Type B pancreatic cell (in vitro differentiated cells): ENCODE measurements at regions not wholly inside any gene's neighbourhood (a gene's known extent, or its start where the extent isn't known, plus 50 kb on each side); places are given as distances from the start of the nearest gene placed in this dataset.

Experiments used
- DNase-seq: peaks from one replicate; pipeline ENCODE4 v3.0.0; 2021; ENCODE audit warnings: mixed read lengths; ENCODE audit not compliant: unreplicated experiment; ENCODE audit errors: extremely low spot score
- H3K27ac Mint-ChIP-seq: 2 replicates; pipeline ENCODE4 v1.8.0; 2021; ENCODE audit warnings: mild to moderate bottlenecking, mixed read lengths
- H3K27me3 Mint-ChIP-seq: 2 replicates; pipeline ENCODE4 v1.8.0; 2021; ENCODE audit warnings: mixed read lengths
- H3K36me3 Mint-ChIP-seq: 2 replicates; pipeline ENCODE4 v1.8.0; 2021; ENCODE audit warnings: mixed read lengths
- H3K4me1 Mint-ChIP-seq: one replicate; pipeline ENCODE4 v1.8.0; 2021; ENCODE audit warnings: mixed read lengths; ENCODE audit not compliant: unreplicated experiment
- H3K4me3 Mint-ChIP-seq: 2 replicates; pipeline ENCODE4 v1.8.0; 2021; ENCODE audit warnings: mild to moderate bottlenecking, mixed read lengths
- H3K9me3 Mint-ChIP-seq: 2 replicates; pipeline ENCODE4 v1.8.0; 2021; ENCODE audit warnings: mixed read lengths
- TF ChIP-seq, protein P1 (sequence below): fragments of 200-600 bp; sonication (generic); conservative IDR thresholded peaks from 2 replicates; pipeline ENCODE4 v1.5.0; 2021; ENCODE audit warnings: antibody characterized with exemption, mild to moderate bottlenecking

DNA sequence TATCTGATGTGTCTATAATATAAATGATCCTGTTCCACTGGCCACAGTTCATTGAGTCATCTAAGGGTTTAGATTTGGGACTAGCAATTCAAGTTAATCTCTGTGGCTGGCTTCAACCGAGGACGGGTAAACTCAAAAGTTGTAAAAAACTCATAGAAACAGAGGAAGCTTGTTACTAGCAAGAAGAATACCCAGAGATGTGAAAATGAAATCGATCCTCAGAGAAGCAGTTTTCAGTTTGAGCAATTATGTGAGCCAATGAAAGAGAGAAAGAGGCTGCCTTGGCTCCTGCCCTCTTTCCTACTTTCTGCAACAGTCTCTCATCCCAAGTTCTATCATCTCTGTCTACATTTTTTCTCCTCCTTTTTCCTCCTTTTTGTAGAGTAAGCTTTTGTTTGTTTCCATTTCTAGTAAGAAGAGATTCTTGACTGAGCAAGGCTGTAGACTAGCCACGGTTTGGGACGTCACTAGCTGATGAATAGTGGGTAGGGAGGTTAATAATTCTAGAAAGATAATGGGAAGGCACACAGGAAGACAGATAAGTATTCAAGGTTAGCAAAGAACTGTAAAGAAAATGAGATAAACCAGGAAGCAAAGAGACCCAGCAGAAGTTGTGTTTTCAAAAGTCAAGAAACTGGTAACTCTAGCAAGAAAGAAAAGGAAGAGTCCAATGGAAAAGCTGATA, 298.9 kb upstream of the NR2F2 start:
- TF ChIP-seq, protein P1, sequence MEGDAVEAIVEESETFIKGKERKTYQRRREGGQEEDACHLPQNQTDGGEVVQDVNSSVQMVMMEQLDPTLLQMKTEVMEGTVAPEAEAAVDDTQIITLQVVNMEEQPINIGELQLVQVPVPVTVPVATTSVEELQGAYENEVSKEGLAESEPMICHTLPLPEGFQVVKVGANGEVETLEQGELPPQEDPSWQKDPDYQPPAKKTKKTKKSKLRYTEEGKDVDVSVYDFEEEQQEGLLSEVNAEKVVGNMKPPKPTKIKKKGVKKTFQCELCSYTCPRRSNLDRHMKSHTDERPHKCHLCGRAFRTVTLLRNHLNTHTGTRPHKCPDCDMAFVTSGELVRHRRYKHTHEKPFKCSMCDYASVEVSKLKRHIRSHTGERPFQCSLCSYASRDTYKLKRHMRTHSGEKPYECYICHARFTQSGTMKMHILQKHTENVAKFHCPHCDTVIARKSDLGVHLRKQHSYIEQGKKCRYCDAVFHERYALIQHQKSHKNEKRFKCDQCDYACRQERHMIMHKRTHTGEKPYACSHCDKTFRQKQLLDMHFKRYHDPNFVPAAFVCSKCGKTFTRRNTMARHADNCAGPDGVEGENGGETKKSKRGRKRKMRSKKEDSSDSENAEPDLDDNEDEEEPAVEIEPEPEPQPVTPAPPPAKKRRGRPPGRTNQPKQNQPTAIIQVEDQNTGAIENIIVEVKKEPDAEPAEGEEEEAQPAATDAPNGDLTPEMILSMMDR, result no peak
- Mint-ChIP-seq H3K27ac (no peak overlapping the region), H3K9me3 (peaks cover 10% of the 10 kb centered on the region), H3K36me3 (peaks cover 12% of the 10 kb centered on the region), H3K4me1 (peaks cover 29% of the 10 kb centered on the region), H3K27me3 (no peaks in the 10 kb centered on the region), H3K4me3 (no peak overlapping the region)
- DNase-seq, result no peak

DNA sequence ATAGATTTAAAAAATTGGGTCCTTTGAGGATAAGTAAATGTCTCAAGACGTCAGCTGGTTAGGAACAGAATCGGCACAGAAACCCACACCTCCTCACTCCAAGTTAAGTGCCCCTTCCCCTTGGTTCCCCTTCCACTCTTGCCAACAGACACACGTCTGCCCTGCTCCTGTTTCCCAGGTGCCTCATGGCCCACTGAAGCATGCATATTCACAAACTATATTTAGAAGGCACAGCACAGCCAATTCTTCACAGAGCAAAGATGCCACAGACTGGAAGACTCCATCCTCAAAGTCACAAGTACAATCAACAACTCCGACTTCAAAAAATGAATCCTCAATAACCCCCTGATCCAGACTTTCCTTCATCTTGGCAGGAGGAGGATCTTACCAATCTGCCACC, 295.4 kb upstream of the NR2F2 start:
- Mint-ChIP-seq H3K36me3 (peaks cover 12% of the 10 kb centered on the region), H3K27ac (peak overlapping the region; percentile 11), H3K4me1 (peaks cover 53% of the 10 kb centered on the region)

DNA sequence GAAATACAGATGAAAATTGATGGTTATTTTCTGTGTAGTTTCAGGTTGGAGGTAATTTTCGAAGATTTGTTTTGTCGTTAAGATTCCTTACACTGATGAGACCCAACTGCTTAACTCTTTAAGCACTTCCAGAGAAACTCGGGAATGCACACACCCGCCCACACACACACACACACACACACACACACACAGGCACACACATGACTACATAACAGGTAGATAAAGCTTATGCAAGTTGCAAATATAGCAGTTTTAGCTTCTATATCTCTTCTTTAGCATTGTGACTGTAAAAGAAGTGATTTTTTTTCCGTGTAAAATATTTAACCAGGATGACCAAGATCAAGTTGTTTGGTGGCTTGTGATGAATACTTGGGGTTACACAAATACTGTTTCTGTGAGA, 294.9 kb upstream of the NR2F2 start:
- peaks cover 6% of the 10 kb centered on the region for H3K9me3 Mint-ChIP-seq
- peak overlapping the region; percentile 44 for H3K4me3 Mint-ChIP-seq

More for the DNA sequence above, 295.4 kb upstream of the NR2F2 start:
- H3K27me3 Mint-ChIP-seq, result peaks cover 2% of the 10 kb centered on the region
- TF ChIP-seq, protein P1, result no peak
- peaks cover 10% of the 10 kb centered on the region for H3K9me3 Mint-ChIP-seq
- DNase-seq, result no peak
- H3K4me3 Mint-ChIP-seq, result peak overlapping the region; percentile 10

DNA sequence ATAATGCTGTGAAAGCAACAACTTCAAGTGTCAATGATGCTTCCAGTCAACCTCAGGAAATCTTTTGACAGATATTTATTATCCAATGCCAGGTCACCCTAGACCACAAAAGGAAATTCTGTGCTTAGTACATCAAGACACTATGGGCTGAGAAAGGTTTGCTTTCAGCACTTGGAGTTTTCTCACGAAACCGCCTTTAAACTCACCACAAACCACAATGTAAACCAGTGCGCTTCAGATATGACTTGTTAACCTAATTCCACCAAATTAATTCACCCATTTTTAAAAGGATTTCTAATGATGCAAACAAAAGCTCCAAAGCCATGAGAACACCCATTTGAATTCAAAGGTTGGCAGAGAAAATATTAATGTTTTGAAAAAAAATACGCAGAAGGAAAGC, 292.9 kb upstream of the NR2F2 start:
- H3K27me3 Mint-ChIP-seq, result peaks cover 2% of the 10 kb centered on the region

More for the DNA sequence above, 294.9 kb upstream of the NR2F2 start:
- Mint-ChIP-seq H3K27ac (peak overlapping the region; percentile 11), H3K4me1 (peaks cover 53% of the 10 kb centered on the region), H3K36me3 (peaks cover 11% of the 10 kb centered on the region), H3K27me3 (peaks cover 2% of the 10 kb centered on the region)
- no peak for DNase-seq
- TF ChIP-seq, protein P1, result no peak

DNA sequence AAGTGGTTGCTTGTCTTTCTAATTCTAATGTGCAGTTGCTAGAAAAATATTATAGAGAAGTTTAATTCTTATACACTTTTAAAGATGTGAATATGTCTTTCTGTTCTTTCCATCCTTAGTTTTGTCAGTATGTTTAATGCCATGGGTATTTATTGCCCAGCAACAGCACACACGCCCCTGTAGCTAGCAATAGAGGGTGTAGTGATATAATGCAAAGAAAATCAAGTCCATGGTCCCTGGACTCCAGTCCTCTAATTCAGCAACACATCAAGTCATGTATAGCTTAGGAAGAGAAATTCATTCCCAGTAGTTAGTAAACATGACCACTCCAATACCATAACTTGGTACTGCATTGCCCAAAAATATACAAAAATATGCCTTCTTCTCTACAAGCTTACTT, 292.4 kb upstream of the NR2F2 start:
- Mint-ChIP-seq H3K4me3 (no peak overlapping the region), H3K27me3 (peaks cover 2% of the 10 kb centered on the region), H3K9me3 (no peaks in the 10 kb centered on the region), H3K36me3 (peaks cover 5% of the 10 kb centered on the region), H3K4me1 (peaks cover 45% of the 10 kb centered on the region), H3K27ac (no peak overlapping the region)
- DNase-seq, result no peak
- TF ChIP-seq, protein P1, result no peak

More for the DNA sequence above, 292.9 kb upstream of the NR2F2 start:
- TF ChIP-seq, protein P1, result no peak
- Mint-ChIP-seq H3K27ac (no peak overlapping the region), H3K4me3 (no peak overlapping the region), H3K36me3 (peaks cover 5% of the 10 kb centered on the region), H3K9me3 (no peaks in the 10 kb centered on the region), H3K4me1 (peaks cover 45% of the 10 kb centered on the region)
- DNase-seq, result no peak
